GM18867 (cell line): ENCODE measurements at regions not wholly inside any gene's neighbourhood (a gene's known extent, or its start where the extent isn't known, plus 50 kb on each side); places are given as distances from the start of the nearest gene placed in this dataset.
"Not testable (repeated sequence)": the region's sequence is repeated elsewhere in the genome, so short reads cannot be mapped to it uniquely, and the experiment has no call there.

ENCODE experiments used
- ATAC-seq: cut with Tn5 transposase; IDR thresholded peaks from one replicate; pipeline ENCODE4 v1.9.1; 2021; ENCODE audit warnings: mild to moderate bottlenecking, moderate library complexity; ENCODE audit not compliant: unreplicated experiment

GRCh38 chr3:66629150-66629981, 128.5 kb upstream of the LRIG1 start:
- no peak for ATAC-seq

DNA sequence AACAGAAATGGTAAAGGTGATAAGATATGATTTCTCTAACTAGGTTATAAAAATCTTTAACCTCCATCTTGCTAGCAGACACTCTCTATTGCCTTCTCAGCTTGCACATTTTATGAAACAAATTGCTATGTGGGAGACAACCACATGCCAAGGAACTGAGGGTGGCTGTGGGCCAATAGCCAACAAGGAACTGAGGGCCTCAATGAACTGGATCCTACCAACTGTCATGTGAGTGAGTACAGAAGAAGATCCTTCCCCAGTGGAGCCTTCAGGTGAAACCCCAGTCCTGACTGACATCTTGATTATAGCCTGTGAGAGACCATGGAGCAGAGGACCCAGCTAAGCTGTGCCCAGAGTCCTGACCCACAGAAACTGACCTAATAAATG, 129.2 kb upstream of the LRIG1 start:
- ATAC-seq, result no peak

GRCh38 chr3:66633402-66634381, 132.9 kb upstream of the LRIG1 start:
- no peak for ATAC-seq

- ATAC-seq, result no peak
Measured at GRCh38 chr3:66638717-66639116, 137.9 kb upstream of the LRIG1 start.

DNA sequence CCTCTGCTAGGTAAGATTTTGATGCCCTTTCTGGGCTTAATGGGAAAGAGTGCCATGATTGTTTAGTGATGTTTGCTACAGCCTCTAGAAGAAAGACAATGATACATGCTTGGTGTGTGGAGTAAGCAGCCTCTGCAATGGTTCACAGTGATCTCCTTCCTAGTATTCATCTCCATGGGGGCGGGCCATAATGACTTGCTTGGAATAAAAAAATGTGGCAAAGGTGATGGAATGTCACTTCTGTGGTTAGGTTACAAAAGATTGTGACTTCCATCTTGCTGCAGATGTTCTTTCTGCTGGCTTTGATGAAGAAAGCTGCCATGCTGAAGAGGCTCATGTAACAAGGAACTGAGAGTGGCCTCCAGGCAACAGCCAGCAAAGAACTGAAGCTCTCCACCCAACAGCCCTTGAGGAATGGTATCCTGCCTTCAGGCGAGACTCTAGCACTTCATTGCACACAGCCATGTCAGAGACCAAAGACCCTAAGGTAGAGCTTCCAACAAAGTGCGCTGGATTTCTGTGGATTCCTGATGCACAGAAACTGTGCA, 139.1 kb upstream of the LRIG1 start:
- no peak for ATAC-seq

DNA sequence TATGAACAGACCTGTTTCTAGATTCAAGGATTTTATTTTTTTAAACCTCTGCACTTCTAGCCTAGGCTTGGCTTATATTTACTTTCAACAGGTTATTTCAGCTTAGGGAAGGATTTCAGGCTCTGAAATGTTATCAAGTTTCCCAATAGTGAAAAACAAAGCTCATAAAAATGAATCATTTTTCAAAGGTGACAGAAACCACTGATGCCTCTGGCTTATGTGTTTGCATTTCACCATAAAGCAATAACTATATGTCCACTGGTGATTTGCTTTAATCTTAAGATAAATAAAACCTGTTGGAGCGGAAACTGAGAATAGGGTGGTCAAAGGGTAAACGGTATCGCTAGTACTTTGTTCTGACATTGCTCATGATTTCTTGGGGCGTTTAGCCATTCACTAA, 141.2 kb upstream of the LRIG1 start:
- no peak for ATAC-seq

GRCh38 chr3:66642484-66642883, 141.7 kb upstream of the LRIG1 start:
- no peak for ATAC-seq

DNA sequence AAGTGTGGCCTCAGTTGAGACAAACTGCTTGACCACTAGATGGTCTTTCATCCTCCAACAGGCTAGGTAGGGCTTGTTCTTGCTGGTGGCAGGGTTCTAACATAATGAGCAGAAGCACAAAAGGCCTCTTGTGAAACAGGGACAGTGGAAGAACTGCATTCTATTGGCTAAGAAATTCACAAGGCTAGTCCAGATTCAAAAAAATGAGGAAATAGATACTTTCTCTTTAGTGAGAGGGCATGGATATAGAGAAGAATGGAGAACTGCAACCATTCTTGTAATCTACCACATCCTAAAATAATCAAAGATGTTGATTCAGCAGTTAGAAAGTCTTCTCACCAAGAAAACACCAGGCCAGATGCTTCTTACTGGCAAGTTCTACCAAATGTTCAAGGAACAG, 143.7 kb upstream of the LRIG1 start:
- ATAC-seq, result no peak

DNA sequence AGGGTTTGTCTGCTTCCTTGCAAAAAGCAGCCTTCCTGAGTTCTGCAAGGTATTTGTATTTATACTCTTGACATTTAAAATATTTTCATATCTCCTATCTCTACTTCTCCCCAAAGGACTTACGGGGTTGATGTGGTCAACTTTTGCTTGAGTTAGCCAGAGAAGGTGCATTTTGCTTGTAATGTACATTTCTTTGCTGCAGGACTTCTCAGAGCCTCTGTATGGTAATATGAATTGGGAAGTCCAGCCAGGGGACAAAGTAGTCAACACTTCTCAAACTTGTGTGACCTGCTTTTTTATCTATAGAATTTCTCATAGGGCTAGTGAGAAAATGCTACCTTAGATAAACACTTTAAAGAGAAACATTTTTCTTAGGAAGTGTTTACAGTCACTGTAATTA, 148.2 kb upstream of the LRIG1 start:
- no peak for ATAC-seq

- ATAC-seq, result not testable (repeated sequence)
Measured at GRCh38 chr3:66651520-66651919, 150.7 kb upstream of the LRIG1 start.

DNA sequence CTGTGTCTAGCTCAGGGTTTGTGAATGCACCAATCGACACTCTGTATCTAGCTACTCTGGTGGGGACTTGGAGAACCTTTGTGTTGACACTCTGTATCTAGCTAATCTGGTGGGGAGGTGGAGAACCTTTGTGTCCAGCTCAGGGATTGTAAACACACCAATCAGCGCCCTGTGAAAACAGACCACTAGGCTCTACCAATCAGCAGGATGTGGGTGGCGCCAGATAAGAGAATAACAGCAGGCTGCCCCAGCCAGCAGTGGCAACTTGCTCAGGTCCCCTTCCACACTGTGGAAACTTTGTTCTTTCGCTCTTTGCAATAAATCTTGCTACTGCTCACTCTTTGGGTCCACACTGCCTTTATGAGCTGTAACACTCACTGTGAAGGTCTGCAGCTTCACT, 151.3 kb upstream of the LRIG1 start:
- not testable (repeated sequence) for ATAC-seq

DNA sequence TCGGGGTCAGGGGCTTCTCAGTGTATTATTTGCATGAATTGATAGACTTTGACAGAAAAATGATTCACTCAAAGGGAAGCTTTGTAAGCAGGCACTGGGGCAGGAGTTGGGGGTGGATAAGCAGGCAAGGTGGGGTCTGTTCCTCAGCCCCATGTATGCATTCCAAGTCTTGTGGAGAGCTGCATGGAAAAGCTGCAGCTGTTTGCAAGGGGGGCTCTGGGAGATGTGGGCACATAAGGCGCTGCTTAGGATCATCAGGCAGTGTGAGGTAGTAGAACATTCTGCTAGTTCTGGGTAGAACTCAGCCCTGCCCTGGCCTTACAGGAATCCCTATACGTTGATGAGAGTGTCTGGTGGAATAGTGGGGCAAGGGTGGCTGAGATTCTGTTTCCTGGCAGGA, 154.2 kb upstream of the LRIG1 start:
- ATAC-seq, result no peak

- no peak for ATAC-seq
Measured at GRCh38 chr3:66655671-66656070, 154.8 kb upstream of the LRIG1 start.

DNA sequence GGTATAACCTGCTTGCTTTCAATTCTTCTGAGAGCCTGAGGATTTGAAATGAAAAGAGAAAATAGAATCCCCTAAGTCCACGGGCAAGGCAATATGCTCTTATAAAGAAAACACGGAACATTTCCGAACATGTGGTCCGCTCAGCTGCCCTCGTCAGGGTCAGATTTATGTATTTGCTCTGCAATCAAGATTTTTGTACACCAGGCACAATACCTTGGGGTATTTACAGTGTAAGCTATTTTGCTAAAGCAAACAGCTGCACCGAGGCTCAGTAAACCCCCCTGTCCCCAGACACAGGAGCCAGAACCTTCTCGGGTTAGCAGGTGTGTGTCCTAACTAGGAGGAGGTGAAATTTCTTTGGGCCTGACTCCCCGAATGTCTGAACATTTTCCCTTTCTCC, 155.8 kb upstream of the LRIG1 start:
- ATAC-seq, result no peak

DNA sequence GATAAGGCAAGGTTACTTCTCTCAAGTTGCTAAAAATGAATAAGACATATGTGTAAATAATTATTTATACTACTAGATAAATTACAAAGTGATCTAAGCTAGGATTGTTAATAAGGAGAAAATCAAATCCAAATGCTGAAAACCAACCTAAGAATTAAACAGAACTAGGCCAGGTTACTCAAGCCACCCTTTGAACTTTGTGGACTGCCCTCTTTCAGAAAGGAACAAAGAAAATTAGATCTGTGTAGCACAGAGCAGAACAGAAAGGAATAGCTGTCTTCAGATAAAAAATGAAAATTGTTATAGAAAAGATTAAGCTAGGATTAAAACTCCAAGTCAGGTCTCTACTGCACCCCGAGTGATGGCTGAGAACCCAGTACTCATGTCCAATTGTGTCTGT, 158.2 kb upstream of the LRIG1 start:
- ATAC-seq, result no peak

DNA sequence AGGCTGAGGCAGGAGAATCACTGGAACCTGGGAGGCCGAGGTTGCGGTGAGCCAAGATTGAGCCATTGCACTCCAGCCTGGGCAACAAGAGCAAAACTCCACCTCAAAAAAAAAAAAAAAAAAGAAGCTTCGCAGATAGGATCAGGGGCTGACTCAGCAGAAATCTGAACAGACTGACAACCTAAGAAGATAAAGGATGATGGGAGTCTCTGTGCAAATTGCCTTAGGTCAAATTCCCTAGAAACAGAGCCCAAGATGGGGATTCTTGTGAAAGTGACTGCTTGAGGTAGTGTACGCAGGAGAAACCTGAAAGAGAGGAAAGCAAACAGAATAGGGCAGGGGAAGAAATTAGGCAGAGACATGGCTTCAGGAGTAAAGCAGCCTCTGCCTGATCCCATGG, 160.8 kb upstream of the LRIG1 start:
- ATAC-seq, result no peak

- ATAC-seq, result no peak
Measured at GRCh38 chr3:66662894-66663293, 162.1 kb upstream of the LRIG1 start.

GRCh38 chr3:66665021-66665695, 164.3 kb upstream of the LRIG1 start:
- no peak for ATAC-seq

GRCh38 chr3:66666362-66666761, 165.5 kb upstream of the LRIG1 start:
- ATAC-seq, result no peak

DNA sequence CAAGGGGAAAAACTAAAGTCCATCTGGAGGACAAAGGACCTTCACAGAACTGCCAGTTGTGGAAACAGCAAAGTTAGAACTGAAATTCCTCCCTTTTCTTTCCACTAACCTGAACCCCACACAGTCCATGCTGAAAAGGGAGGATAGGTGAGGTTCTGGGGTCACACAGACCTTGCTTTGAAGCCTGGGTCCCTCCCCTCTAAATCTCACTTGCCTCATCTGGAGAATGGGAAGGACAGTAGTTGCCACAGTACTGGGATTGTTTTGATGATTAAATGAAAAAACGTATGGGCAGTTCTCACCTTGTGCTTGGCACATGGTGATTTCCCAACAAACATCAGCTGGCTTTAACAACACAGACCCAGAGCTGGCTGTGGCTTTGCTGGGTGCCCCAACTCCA, 166.4 kb upstream of the LRIG1 start:
- ATAC-seq, result no peak

DNA sequence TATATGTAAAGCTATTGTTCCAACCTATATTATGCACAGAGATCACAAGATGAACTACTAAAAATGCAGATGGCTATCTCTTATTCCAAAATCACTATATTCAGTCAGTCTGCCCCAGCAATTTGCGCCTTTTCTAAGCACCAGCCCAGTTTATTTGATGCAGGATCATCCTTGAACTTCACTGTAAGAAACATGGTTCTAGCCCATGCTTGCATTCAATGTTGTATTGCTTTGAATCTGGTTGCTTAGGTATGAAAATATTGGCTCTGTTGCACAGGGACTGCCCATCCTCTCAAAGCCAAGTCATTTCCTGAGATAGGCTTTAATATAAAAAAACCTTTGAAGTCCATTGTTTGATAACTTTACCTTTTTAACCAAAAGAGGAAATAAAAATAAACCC, 170.5 kb upstream of the LRIG1 start:
- no peak for ATAC-seq
